Neural cell (in vitro differentiated cells): ENCODE measurements at regions not wholly inside any gene's neighbourhood (a gene's known extent, or its start where the extent isn't known, plus 50 kb on each side); places are given as distances from the start of the nearest gene placed in this dataset.

Experiments
- EP300 ChIP-seq: fragments of 450-650 bp; conservative IDR thresholded peaks from 2 replicates; pipeline ENCODE4 v1.6.1; 2014; ENCODE audit warnings: antibody characterized with exemption, mild to moderate bottlenecking, moderate library complexity; ENCODE audit not compliant: poor library complexity, severe bottlenecking
- EZH2 ChIP-seq: fragments of 200-600, 300-800 bp; shearing (Covaris generic), sonication (generic); IDR thresholded peaks from 2 replicates; pipeline ENCODE4 v1.6.1; 2014; ENCODE audit warnings: antibody characterized with exemption, low read length, borderline replicate concordance, mild to moderate bottlenecking; ENCODE audit not compliant: insufficient read depth, poor library complexity, severe bottlenecking
- POLR2AphosphoS5 ChIP-seq: IDR thresholded peaks from 2 replicates; pipeline ENCODE4 v1.6.1; 2012
- TAF1 ChIP-seq: IDR thresholded peaks from 2 replicates; pipeline ENCODE4 v1.6.1; 2012; ENCODE audit warnings: low read depth
- TF ChIP-seq, protein P1 (sequence below): fragments of 450-650 bp; IDR thresholded peaks from 2 replicates; pipeline ENCODE4 v1.5.1; 2014; ENCODE audit warnings: antibody characterized with exemption, mild to moderate bottlenecking, moderate library complexity; ENCODE audit not compliant: poor library complexity, severe bottlenecking

DNA sequence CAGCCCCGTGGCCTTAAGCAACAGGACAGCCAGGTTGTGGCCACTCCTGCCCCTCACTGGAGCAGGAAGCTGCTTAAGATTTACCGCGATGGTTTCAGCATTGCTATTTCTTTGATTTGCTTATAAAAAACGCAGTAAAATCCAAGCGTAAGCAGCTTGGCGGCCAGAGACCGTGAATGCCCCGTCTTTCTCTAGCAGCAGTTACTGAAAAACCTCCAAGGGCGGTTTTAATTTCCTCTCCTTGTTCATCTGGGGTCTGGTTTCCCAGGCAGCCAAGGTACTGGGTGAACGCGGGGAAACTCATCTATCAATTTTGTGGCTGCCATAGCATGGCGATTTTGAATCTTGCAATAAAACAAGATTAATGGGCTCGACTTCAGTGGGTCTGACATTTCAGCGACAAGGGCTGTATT lies 130.3 kb downstream of the MINAR1 start:
- TF ChIP-seq, protein P1, sequence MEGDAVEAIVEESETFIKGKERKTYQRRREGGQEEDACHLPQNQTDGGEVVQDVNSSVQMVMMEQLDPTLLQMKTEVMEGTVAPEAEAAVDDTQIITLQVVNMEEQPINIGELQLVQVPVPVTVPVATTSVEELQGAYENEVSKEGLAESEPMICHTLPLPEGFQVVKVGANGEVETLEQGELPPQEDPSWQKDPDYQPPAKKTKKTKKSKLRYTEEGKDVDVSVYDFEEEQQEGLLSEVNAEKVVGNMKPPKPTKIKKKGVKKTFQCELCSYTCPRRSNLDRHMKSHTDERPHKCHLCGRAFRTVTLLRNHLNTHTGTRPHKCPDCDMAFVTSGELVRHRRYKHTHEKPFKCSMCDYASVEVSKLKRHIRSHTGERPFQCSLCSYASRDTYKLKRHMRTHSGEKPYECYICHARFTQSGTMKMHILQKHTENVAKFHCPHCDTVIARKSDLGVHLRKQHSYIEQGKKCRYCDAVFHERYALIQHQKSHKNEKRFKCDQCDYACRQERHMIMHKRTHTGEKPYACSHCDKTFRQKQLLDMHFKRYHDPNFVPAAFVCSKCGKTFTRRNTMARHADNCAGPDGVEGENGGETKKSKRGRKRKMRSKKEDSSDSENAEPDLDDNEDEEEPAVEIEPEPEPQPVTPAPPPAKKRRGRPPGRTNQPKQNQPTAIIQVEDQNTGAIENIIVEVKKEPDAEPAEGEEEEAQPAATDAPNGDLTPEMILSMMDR = no peak
- TF ChIP-seq EZH2 (no peak), POLR2AphosphoS5 (no peak), TAF1 (no peak), EP300 (no peak)
